Activated CD8-positive, alpha-beta T cell treated with anti-CD3 and anti-CD28 coated beads, Interleukin-2, amount 10 ng/mL, durations not matched to agents 7 days and 5 days (primary cell): ENCODE measurements at regions not wholly inside any gene's neighbourhood (a gene's known extent, or its start where the extent isn't known, plus 50 kb on each side); places are given as distances from the start of the nearest gene placed in this dataset.

Experiments used
- ATAC-seq: fragments of 150-1000 bp; cut with Tn5 transposase; one replicate; pipeline ENCODE4 v1.10.0; 2021; ENCODE audit warnings: moderate library complexity
- CTCF ChIA-PET: fragments of 350-600 bp; sonication (Branson Sonifier 250); formaldehyde crosslinking; loops from one replicate; lab custom pipeline; 2021; ENCODE audit warnings: antibody characterized with exemption; lab: Charles Lee
- POLR2A ChIA-PET: fragments of 350-600 bp; sonication (Branson Sonifier 250); formaldehyde crosslinking; loops from one replicate; lab custom pipeline; 2021; ENCODE audit warnings: antibody characterized with exemption; lab: Charles Lee
- DNase-seq: peaks from one replicate; pipeline ENCODE4 v3.0.0-alpha.2; 2020
- H3K27ac Mint-ChIP-seq: one replicate; pipeline ENCODE4 v1.8.0; 2021; ENCODE audit warnings: mild to moderate bottlenecking, mixed read lengths
- H3K27me3 Mint-ChIP-seq: one replicate; pipeline ENCODE4 v1.8.0; 2021; ENCODE audit warnings: low read depth, mixed read lengths
- H3K36me3 Mint-ChIP-seq: one replicate; pipeline ENCODE4 v1.8.0; 2021; ENCODE audit warnings: low read depth, mixed read lengths
- H3K4me1 Mint-ChIP-seq: one replicate; pipeline ENCODE4 v1.8.0; 2021; ENCODE audit warnings: low read depth, mixed read lengths
- H3K4me3 Mint-ChIP-seq: one replicate; pipeline ENCODE4 v1.8.0; 2021; ENCODE audit warnings: mild to moderate bottlenecking, mixed read lengths
- H3K9me3 Mint-ChIP-seq: one replicate; pipeline ENCODE4 v1.8.0; 2022; ENCODE audit warnings: mixed read lengths; ENCODE audit not compliant: insufficient read depth

- DNase-seq: no peak
- ATAC-seq: no peak
- H3K27ac Mint-ChIP-seq: no peak overlapping the region
- peaks cover 3% of the 10 kb centered on the region for H3K9me3 Mint-ChIP-seq
- no peaks in the 10 kb centered on the region for H3K27me3 Mint-ChIP-seq
- CTCF ChIA-PET: no interaction called here
- no peak overlapping the region for H3K4me3 Mint-ChIP-seq
- POLR2A ChIA-PET: no interaction called here
- H3K4me1 Mint-ChIP-seq: peaks cover 4% of the 10 kb centered on the region
- no peaks in the 10 kb centered on the region for H3K36me3 Mint-ChIP-seq
Observed at GRCh38 chrY:19321701-19322100, 422.8 kb downstream of the KDM5D start.

GRCh38 chrY:19319135-19319534, 425.4 kb downstream of the KDM5D start:
- H3K36me3 Mint-ChIP-seq: no peaks in the 10 kb centered on the region
- H3K27ac Mint-ChIP-seq: no peak overlapping the region
- H3K4me1 Mint-ChIP-seq: peaks cover 4% of the 10 kb centered on the region
- DNase-seq (no peak), ATAC-seq (no peak)
- H3K27me3 Mint-ChIP-seq: no peaks in the 10 kb centered on the region
- peaks cover 3% of the 10 kb centered on the region for H3K9me3 Mint-ChIP-seq
- ChIA-PET POLR2A (no interaction called here), CTCF (no interaction called here)
- H3K4me3 Mint-ChIP-seq: no peak overlapping the region

DNA sequence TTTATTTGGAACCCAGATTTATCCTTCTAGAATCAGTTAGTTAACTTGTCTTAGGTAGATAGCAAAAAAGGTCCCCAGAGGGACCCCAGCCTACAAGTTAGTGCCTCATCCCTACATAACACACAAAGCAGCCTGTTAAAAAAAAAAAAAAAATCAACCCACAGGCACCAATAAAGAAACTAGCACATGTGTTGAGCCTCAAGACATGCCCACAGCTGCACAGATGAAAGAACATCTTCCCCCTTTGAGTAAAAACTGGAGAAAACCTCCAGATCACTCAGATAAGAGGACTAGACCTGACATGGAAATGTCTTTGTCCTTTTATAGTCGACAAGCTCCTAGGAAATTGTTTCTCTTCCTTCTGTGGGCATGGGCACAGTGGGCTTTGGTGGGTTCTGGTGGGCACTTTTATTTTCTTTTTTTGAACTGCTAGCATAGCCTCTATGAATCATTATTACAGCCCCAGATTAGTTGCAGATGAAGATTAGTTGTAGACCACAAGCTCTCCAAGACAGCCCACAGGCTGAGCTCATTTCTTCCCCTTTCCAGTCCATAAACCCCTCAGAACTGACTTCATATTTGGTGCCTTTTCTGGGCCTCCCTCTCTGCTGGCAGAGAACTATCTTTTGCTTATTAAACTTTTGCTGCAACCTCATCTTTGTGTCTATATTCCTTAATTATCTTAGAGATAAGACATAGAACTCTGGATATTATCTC, 427.1 kb downstream of the KDM5D start:
- Mint-ChIP-seq H3K27me3 (no peaks in the 10 kb centered on the region), H3K27ac (no peak overlapping the region), H3K4me1 (peaks cover 4% of the 10 kb centered on the region), H3K4me3 (no peak overlapping the region), H3K36me3 (no peaks in the 10 kb centered on the region), H3K9me3 (peaks cover 3% of the 10 kb centered on the region)
- no peak for ATAC-seq
- no peak for DNase-seq
- POLR2A ChIA-PET: no interaction called here
- CTCF ChIA-PET: no interaction called here

DNA sequence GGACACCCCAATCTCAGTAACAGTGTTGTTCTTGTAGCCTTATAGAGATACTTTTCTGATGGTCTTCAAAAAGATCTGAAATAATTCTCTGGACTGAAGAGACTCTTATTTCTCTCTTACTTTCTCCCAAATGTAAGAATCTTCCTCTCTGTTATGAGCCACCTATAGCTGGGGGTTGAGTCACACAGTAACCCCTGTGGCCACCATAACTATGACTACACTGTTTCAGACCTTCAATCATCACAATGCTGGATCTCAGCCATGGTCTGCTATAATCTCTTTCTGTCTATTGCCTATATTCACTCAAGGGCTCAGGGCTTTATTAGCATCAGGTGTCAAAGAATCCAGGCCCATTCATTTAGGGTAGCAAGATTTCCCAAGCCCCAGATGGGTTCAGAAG, 436.9 kb downstream of the KDM5D start:
- H3K36me3 Mint-ChIP-seq: no peaks in the 10 kb centered on the region
- H3K9me3 Mint-ChIP-seq: no peaks in the 10 kb centered on the region
- no peaks in the 10 kb centered on the region for H3K27me3 Mint-ChIP-seq
- H3K4me1 Mint-ChIP-seq: no peaks in the 10 kb centered on the region
- no peak for DNase-seq
- no peak overlapping the region for H3K4me3 Mint-ChIP-seq
- ATAC-seq: no peak
- CTCF ChIA-PET: no interaction called here
- no peak overlapping the region for H3K27ac Mint-ChIP-seq
- POLR2A ChIA-PET: no interaction called here

DNA sequence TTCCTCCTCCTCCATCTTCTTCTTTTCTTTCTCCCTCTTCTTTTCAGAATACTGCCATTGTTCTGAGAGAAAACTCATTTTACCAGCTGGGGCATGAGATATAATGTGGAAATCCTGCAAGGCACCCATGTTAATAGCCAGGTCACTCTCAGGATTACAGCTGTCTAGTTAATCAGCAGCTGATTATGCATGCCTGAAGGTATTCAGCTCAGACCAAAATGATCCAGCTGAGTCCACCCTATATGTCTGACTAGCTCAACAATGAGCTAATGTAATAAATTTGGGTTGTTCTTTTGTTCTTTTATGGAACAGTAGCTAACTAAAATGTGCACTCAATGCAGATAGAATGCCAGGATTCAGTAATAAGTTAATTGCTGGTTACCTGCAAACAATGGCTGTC, 441.4 kb downstream of the KDM5D start:
- Mint-ChIP-seq H3K4me1 (no peaks in the 10 kb centered on the region), H3K9me3 (no peaks in the 10 kb centered on the region), H3K4me3 (no peak overlapping the region), H3K36me3 (no peaks in the 10 kb centered on the region), H3K27me3 (no peaks in the 10 kb centered on the region), H3K27ac (no peak overlapping the region)
- no peak for DNase-seq
- POLR2A ChIA-PET: no interaction called here
- CTCF ChIA-PET: no interaction called here
- ATAC-seq: no peak

GRCh38 chrY:19290925-19291324, 453.6 kb downstream of the KDM5D start:
- ATAC-seq (no peak), DNase-seq (no peak)
- CTCF ChIA-PET: no interaction called here
- H3K4me3 Mint-ChIP-seq: no peak overlapping the region
- H3K27ac Mint-ChIP-seq: no peak overlapping the region
- no peaks in the 10 kb centered on the region for H3K9me3 Mint-ChIP-seq
- no peaks in the 10 kb centered on the region for H3K36me3 Mint-ChIP-seq
- H3K27me3 Mint-ChIP-seq: no peaks in the 10 kb centered on the region
- H3K4me1 Mint-ChIP-seq: no peaks in the 10 kb centered on the region
- POLR2A ChIA-PET: interaction anchor here (0.9 kb wide), 1 partner anchor 116 kb away, joined by 3 read pairs; no protein-coding TSS in a partner anchor

- no peak for ATAC-seq
Observed at GRCh38 chrY:19274076-19274475, 470.4 kb downstream of the KDM5D start.

GRCh38 chrY:19268331-19268730, 476.2 kb downstream of the KDM5D start:
- Mint-ChIP-seq H3K27me3 (no peaks in the 10 kb centered on the region), H3K27ac (no peak overlapping the region), H3K9me3 (no peaks in the 10 kb centered on the region), H3K4me3 (no peak overlapping the region), H3K36me3 (no peaks in the 10 kb centered on the region), H3K4me1 (no peaks in the 10 kb centered on the region)
- ChIA-PET CTCF (no interaction called here), POLR2A (no interaction called here)
- DNase-seq: no peak
- ATAC-seq: no peak

More at GRCh38 chrY:19274076-19274475, 470.4 kb downstream of the KDM5D start:
- H3K27me3 Mint-ChIP-seq: no peaks in the 10 kb centered on the region
- H3K27ac Mint-ChIP-seq: no peak overlapping the region
- H3K9me3 Mint-ChIP-seq: no peaks in the 10 kb centered on the region
- no peaks in the 10 kb centered on the region for H3K4me1 Mint-ChIP-seq
- CTCF ChIA-PET: no interaction called here
- no peak overlapping the region for H3K4me3 Mint-ChIP-seq
- POLR2A ChIA-PET: no interaction called here
- no peaks in the 10 kb centered on the region for H3K36me3 Mint-ChIP-seq
- no peak for DNase-seq

- ChIA-PET CTCF (no interaction called here), POLR2A (no interaction called here)
- ATAC-seq (no peak), DNase-seq (no peak)
- no peak overlapping the region for H3K27ac Mint-ChIP-seq
- H3K36me3 Mint-ChIP-seq: no peaks in the 10 kb centered on the region
- H3K27me3 Mint-ChIP-seq: no peaks in the 10 kb centered on the region
- no peaks in the 10 kb centered on the region for H3K9me3 Mint-ChIP-seq
- H3K4me3 Mint-ChIP-seq: no peak overlapping the region
- no peaks in the 10 kb centered on the region for H3K4me1 Mint-ChIP-seq
Observed at GRCh38 chrY:19265404-19265803, 479.1 kb downstream of the KDM5D start.

DNA sequence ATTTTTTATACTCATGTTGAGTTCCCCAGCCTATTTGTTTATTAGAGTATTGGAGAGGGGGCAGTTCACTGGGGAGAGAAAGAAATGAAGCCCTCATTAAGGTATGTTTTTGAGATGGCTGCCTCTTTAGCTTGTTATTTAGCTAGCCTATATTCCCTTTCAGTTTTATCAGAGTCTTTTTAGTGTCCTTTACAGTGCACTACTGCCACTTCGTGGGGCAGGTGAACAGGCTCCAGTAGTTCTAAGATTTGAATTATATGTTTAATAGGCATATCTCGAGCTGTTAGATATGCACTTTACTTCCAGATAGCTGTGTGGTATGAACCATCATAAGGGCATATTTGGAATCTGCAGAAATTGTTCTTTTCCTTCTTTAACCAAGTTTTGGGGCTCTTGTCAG, 482.2 kb downstream of the KDM5D start:
- ATAC-seq (no peak), DNase-seq (no peak)
- no peak overlapping the region for H3K4me3 Mint-ChIP-seq
- ChIA-PET POLR2A (interaction anchor here (0.6 kb wide), 1 partner anchor 375 kb away, joined by 3 read pairs; no protein-coding TSS in a partner anchor), CTCF (interaction anchor here (1.3 kb wide), 1 partner anchor 55 kb away, joined by 3 read pairs; no protein-coding TSS in a partner anchor)
- H3K27ac Mint-ChIP-seq: no peak overlapping the region
- H3K27me3 Mint-ChIP-seq: no peaks in the 10 kb centered on the region
- no peaks in the 10 kb centered on the region for H3K36me3 Mint-ChIP-seq
- H3K9me3 Mint-ChIP-seq: no peaks in the 10 kb centered on the region
- no peaks in the 10 kb centered on the region for H3K4me1 Mint-ChIP-seq

GRCh38 chrY:19232276-19232994, 458.9 kb upstream of the HSFY2 start:
- DNase-seq (peak; percentile 49), ATAC-seq (no peak)
- Mint-ChIP-seq H3K27me3 (no peaks in the 10 kb centered on the region), H3K9me3 (no peaks in the 10 kb centered on the region), H3K4me1 (peaks cover 9% of the 10 kb centered on the region), H3K36me3 (no peaks in the 10 kb centered on the region), H3K27ac (no peak overlapping the region), H3K4me3 (no peak overlapping the region)
- ChIA-PET POLR2A (no interaction called here), CTCF (interaction anchor here (1.2 kb wide), 1 partner anchor 26 kb away, joined by 4 read pairs; no protein-coding TSS in a partner anchor)

DNA sequence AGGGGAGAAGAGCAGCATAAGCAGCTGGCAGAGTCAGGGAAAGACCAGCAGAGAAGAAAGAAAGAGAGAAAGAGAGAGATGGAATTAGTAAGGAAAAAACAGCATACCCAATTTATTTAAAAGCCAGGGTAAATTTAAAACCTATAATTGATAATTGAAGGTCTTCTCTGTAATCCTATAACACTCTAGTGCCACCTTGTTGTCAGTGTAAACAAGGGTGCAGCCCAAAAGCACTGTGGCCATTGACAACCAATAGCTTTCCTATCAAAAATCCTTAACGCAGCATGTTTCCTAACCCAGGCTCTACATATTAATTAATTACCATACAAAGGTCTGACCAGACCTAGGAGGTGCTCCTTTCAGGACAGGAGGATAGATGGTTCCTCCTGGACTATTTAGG, 447.2 kb upstream of the HSFY2 start:
- CTCF ChIA-PET: no interaction called here
- Mint-ChIP-seq H3K4me3 (no peak overlapping the region), H3K4me1 (no peaks in the 10 kb centered on the region), H3K9me3 (no peaks in the 10 kb centered on the region), H3K27ac (no peak overlapping the region), H3K27me3 (no peaks in the 10 kb centered on the region), H3K36me3 (no peaks in the 10 kb centered on the region)
- no peak for DNase-seq
- POLR2A ChIA-PET: no interaction called here
- ATAC-seq: no peak
